ENCODE measurements at regions not wholly inside any gene's neighbourhood (a gene's known extent, or its start where the extent isn't known, plus 50 kb on each side); places are given as distances from the start of the nearest gene placed in this dataset.

DNA sequence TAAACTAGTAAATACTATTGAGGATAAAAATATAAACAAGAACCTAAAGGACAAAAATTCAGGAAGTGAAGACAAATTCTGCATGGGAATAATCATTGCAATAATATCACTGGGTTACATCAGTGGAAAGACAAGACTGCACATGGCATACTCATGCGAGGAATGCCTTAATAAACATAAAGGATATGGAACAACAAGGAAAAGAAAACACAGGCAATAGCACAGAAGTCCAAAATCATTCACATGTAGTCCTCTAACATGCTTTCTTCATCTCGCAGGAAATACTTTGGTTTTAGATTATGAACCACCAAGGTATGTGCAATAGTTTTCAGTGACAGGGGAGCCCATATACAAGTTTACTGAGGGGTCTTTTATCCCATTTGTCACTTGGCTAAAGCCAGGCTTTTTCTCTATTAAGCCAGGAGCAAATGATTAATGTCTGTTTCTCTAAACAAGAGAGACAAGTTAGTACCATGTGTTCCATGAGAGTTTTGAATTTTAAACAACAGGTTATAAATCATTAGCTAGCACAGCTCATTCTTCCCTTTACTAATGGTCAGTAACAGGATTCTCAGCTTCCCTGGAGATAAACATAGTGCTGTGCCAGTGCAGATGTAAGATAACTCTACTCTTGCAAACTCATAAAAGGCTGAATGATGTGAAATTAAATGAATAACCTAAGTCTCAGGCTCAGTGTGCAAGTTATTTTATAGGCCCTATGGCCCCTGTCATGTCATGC is 353.6 kb upstream of the FSIP2 start:
- no peak overlapping the region for H3K27ac ChIP-seq
- TF ChIP-seq, protein P1, sequence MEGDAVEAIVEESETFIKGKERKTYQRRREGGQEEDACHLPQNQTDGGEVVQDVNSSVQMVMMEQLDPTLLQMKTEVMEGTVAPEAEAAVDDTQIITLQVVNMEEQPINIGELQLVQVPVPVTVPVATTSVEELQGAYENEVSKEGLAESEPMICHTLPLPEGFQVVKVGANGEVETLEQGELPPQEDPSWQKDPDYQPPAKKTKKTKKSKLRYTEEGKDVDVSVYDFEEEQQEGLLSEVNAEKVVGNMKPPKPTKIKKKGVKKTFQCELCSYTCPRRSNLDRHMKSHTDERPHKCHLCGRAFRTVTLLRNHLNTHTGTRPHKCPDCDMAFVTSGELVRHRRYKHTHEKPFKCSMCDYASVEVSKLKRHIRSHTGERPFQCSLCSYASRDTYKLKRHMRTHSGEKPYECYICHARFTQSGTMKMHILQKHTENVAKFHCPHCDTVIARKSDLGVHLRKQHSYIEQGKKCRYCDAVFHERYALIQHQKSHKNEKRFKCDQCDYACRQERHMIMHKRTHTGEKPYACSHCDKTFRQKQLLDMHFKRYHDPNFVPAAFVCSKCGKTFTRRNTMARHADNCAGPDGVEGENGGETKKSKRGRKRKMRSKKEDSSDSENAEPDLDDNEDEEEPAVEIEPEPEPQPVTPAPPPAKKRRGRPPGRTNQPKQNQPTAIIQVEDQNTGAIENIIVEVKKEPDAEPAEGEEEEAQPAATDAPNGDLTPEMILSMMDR (conservative IDR thresholded peaks at IDR 0.05; ENCODE audit: low read depth, low read length): no peak
- H2AFZ ChIP-seq (ENCODE audit: low read depth): no peak overlapping the region
- H3K79me2 ChIP-seq (ENCODE audit: insufficient read depth, low read depth): no peaks in the 10 kb centered on the region
- no peak overlapping the region for H3K4me2 ChIP-seq
- H4K20me1 ChIP-seq (ENCODE audit: insufficient read depth): no peaks in the 10 kb centered on the region
- H3K36me3 ChIP-seq (ENCODE audit: insufficient read depth): no peaks in the 10 kb centered on the region
- no peaks in the 10 kb centered on the region for H3K27me3 ChIP-seq (ENCODE audit: insufficient read depth, low read depth)
- no peak overlapping the region for H3K9ac ChIP-seq
- H3K4me1 ChIP-seq (ENCODE audit: low read depth, poor library complexity, severe bottlenecking): no peaks in the 10 kb centered on the region
- H3K4me3 ChIP-seq (IDR thresholded peaks at IDR 0.05; ENCODE audit: insufficient read depth, low read depth, low read length): no peak overlapping the region

DNA sequence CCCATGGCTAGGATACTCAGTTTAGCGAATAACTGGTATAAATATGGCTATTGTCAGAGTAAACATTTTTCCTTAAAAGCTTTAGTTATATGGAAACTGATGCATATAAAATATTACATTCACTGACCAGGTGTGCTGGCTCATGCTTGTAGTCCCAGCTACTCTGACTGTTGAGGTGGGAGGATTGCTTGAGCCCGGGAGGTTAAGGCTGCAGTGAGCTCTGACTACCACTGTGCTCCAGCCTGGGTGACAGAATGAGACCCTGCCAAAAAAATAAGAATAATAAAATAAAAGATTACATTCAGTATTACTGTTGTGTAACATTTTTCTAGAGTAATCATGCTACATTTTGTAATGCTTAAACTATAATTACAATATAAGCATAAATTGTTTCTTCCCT is 350.4 kb upstream of the FSIP2 start:
- Histone ChIP-seq H3K27me3 (ENCODE audit: insufficient read depth, low read depth) (no peaks in the 10 kb centered on the region), H4K20me1 (ENCODE audit: insufficient read depth) (no peaks in the 10 kb centered on the region), H2AFZ (ENCODE audit: low read depth) (no peak overlapping the region), H3K4me3 (IDR thresholded peaks at IDR 0.05; ENCODE audit: insufficient read depth, low read depth, low read length) (no peak overlapping the region), H3K9ac (no peak overlapping the region), H3K79me2 (ENCODE audit: insufficient read depth, low read depth) (no peaks in the 10 kb centered on the region), H3K4me2 (no peak overlapping the region), H3K27ac (no peak overlapping the region), H3K36me3 (ENCODE audit: insufficient read depth) (no peaks in the 10 kb centered on the region), H3K4me1 (ENCODE audit: low read depth, poor library complexity, severe bottlenecking) (no peaks in the 10 kb centered on the region)
- TF ChIP-seq, protein P1 (conservative IDR thresholded peaks at IDR 0.05; ENCODE audit: low read depth, low read length): no peak

DNA sequence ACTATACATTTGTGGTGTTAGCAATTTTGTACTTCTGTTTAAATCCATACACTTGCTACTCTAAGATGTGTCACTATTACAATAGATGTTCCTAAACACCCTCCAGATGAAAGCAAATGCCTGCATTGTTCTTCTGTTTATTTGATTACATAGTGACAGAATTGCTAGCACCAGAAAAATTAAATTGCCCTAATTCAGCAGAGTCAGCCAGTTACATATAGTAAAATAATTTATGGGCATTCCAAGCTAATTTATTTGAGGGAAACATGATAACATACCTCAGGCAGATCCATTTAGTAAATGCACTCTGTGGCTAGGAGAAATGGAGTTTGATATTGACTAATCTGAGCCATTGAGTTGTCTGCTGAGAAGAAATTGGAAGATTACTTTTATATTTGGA is 347.1 kb upstream of the FSIP2 start:
- H3K4me3 ChIP-seq (IDR thresholded peaks at IDR 0.05; ENCODE audit: insufficient read depth, low read depth, low read length): no peak overlapping the region
- H4K20me1 ChIP-seq (ENCODE audit: insufficient read depth): no peaks in the 10 kb centered on the region
- no peaks in the 10 kb centered on the region for H3K36me3 ChIP-seq (ENCODE audit: insufficient read depth)
- H3K79me2 ChIP-seq (ENCODE audit: insufficient read depth, low read depth): no peaks in the 10 kb centered on the region
- H3K27ac ChIP-seq: no peak overlapping the region
- H2AFZ ChIP-seq (ENCODE audit: low read depth): no peak overlapping the region
- no peaks in the 10 kb centered on the region for H3K4me1 ChIP-seq (ENCODE audit: low read depth, poor library complexity, severe bottlenecking)
- TF ChIP-seq, protein P1 (conservative IDR thresholded peaks at IDR 0.05; ENCODE audit: low read depth, low read length): no peak
- H3K9ac ChIP-seq: no peak overlapping the region
- no peaks in the 10 kb centered on the region for H3K27me3 ChIP-seq (ENCODE audit: insufficient read depth, low read depth)
- H3K4me2 ChIP-seq: no peak overlapping the region

DNA sequence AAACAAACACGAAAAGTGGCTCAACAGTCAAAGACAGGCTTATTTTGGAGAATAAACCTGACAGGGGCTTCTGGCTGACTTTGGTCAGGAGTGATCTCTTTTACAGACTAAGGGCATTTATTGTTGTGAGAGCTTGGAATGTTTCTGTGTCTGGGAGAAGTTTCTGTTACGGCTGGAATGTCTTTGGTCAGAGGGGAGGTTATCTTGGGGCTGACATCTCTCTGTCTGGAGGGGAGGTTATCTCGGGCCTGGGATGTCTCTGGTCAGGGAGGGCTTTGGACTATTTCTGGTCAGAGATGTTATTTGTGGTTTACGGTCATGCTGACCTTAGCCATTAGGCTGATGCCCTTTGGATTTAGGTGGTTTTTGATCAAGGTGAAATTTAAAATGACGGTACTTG is 345.5 kb upstream of the FSIP2 start:
- Histone ChIP-seq H3K27ac (no peak overlapping the region), H2AFZ (ENCODE audit: low read depth) (no peak overlapping the region), H3K36me3 (ENCODE audit: insufficient read depth) (no peaks in the 10 kb centered on the region), H3K4me2 (no peak overlapping the region), H4K20me1 (ENCODE audit: insufficient read depth) (no peaks in the 10 kb centered on the region), H3K9ac (no peak overlapping the region), H3K79me2 (ENCODE audit: insufficient read depth, low read depth) (no peaks in the 10 kb centered on the region), H3K4me3 (IDR thresholded peaks at IDR 0.05; ENCODE audit: insufficient read depth, low read depth, low read length) (no peak overlapping the region), H3K4me1 (ENCODE audit: low read depth, poor library complexity, severe bottlenecking) (no peaks in the 10 kb centered on the region), H3K27me3 (ENCODE audit: insufficient read depth, low read depth) (no peaks in the 10 kb centered on the region)
- TF ChIP-seq, protein P1 (conservative IDR thresholded peaks at IDR 0.05; ENCODE audit: low read depth, low read length): no peak

Data from KMS-11 (cell line).